ENCODE measurements at regions not wholly inside any gene's neighbourhood (a gene's known extent, or its start where the extent isn't known, plus 50 kb on each side); places are given as distances from the start of the nearest gene placed in this dataset.

DNA sequence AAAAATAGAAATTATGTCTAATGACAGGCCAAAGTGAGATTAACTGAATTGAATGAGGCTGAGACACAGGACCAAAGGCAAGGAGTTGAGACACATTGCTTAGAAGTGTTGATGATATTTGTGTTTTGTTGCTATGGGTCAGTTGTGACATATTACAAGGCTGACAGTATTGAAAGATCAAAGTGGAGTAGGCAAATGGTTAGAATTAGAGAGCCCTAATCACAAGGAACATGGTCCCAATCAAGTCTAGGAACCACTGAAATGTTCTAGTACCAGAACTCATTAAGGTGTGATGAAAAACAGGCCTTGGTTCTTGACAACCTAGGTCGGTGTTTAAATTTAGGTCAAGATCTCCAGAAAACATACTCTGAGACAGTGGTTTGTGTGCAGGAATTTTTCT lies 896.3 kb upstream of the HS3ST1 start:
- DNase-seq (ENCODE audit: low read depth) = no peak

DNA sequence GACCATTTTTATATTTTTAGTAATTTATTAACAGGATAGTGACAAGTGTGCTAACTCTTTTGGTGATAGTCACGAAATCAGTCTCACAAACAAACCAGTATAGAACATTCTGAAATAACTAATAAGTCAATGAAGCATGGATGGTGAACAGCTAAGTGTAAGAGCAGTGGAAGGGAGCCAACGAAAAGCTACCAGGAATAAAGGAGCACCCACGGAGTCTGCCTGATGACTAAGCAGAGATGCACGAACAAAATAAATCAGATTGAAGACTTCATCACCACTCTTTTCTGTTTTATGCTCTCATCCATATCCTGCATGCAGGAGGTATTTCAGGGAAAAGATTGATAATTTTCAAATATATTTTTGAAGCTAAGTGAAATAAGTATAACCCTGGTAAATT lies 891.1 kb upstream of the HS3ST1 start:
- DNase-seq (ENCODE audit: low read depth) = no peak

DNA sequence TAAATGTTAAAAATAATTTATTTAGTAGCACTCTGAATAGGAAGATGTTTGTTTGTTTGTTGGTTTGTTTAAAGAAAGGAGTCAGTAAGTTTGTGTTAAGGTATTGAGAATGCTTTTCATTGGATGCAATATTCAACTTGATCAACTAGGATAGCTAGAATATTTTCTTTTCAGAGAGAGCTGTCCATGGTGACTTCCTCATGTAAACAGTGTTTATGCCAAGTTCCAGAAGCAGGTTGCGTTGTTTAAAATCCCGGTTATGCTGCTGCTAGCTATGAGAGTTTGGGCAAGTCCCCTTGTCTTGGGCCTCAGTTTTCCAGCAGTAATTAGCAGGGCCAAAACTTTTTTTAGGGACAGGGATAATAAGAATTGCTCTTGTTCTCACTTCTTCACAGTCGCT lies 876.2 kb upstream of the HS3ST1 start:
- DNase-seq (ENCODE audit: low read depth) = no peak

DNA sequence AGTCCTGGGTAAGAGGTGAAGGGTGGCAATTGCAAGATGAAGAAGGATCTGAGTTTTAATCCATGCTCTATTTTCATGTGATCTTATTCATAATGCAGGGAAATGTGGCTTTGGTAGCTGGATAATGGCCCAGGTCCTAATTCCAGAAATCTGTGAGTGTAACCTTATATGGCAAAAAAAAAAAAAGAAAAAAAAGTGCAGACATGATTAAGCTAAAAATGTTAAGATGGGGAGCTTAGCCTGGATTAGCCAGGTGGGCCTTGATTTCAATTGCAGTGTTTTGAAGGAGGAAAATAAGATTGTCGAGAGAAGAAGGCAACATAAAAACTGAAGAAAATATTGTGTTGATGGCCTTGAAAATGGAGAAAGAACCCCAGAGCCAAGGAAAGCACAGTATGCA lies 867.7 kb upstream of the HS3ST1 start:
- no peak for DNase-seq (ENCODE audit: low read depth)

DNA sequence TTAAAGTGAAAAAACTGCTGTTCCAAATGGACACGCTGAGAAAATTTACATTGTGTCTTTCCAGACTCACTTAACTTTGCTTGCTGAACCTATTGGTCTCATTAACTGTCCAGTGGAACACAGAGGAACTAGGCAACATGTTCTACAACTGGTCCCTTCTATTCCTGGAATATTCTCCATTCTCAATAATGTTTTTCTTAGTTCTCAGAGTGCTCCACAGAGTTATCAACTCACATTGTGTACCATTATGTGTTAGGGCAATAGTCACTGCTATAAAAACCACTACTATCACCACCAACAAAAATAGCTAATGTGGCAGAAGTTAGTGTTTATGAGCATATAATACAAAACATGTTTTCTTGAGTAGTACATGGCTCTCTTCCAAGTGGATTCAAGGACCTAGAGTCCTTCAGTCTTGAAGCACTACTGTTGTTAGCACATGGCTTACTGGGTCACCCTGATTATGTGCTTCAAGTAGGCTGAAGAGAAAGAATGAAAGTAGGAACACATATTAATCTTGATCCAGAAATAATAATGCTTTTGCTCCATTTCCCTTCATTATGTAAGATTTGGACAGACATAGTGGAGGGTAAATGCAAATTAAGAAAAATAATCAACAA lies 865.3 kb upstream of the HS3ST1 start:
- no peak for DNase-seq (ENCODE audit: low read depth)

DNA sequence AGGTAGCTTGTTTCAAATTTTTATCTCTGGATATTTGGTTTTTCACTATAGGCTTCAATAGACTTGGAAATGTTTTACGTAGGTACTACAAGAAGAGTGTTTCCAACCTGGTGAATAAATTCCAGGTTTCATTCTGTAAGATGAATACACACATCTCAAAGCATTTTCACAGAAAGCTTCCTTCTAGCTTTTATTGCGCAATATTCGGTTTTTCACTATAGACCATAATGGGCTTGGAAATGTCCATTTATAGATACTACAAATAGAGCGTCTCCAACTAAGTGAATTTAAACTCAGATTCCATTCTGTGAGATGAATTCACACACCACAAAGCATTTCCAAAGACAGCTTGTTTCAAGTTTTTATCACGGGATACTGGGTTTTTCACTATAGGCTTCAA lies 857.7 kb upstream of the HS3ST1 start:
- DNase-seq (ENCODE audit: low read depth) = no peak

DNA sequence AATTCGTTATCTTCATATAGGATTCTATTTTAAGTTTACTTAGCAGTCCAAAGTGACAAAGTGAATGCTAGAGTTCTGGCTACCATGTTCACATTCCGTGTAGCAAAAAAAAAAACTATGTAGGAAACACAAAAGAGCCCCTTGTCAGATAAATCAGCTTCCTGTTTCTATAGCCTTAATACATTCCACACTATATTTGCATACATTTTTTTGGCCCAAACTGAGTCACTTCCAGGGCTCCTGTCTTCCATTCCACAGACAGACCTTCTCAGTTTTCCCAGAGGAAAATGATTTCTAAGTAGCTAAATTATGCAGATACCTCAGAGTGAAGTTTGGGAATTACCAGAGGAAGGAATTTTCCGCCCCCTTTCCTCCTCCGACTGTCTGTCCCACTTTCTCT lies 841.9 kb upstream of the HS3ST1 start:
- DNase-seq (ENCODE audit: low read depth) = no peak

DNA sequence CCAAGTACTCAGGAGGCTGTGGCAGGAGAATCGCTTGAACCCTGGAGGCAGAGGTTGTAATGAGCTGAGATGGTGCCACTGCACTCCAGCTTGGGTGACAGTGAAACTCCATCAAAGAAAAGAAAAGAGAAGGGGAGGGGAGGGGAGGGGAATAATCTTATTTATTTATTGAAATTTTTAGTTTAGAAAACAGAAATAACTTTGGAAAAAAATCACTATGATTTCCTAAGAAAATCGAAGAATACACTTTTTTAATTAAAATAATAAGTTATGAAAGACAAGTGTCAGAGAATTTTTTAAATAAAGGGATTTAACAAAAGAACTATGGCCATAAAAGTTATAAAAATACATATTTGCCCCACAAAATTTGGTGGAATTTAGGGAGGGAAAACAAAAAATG lies 836.9 kb upstream of the HS3ST1 start:
- DNase-seq (ENCODE audit: low read depth) = no peak

DNA sequence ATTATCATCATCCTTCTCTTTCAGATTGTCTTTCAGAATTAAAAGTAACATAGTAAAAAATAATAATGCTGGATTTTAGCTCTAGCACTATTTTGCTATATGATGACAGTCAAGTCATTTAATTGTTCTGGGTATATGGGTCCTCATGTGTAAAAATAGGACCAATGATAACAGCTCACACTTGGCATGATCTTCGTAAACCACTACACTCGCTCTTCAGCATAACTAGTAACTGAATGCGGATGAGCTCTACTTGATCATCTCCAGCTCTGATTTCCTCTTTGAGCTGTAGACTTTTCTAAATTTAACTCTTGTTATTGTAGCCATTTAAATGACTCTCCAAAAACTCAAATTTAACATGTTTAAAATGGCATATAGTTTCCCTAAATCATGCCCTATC lies 831.8 kb upstream of the HS3ST1 start:
- no peak for DNase-seq (ENCODE audit: low read depth)

DNA sequence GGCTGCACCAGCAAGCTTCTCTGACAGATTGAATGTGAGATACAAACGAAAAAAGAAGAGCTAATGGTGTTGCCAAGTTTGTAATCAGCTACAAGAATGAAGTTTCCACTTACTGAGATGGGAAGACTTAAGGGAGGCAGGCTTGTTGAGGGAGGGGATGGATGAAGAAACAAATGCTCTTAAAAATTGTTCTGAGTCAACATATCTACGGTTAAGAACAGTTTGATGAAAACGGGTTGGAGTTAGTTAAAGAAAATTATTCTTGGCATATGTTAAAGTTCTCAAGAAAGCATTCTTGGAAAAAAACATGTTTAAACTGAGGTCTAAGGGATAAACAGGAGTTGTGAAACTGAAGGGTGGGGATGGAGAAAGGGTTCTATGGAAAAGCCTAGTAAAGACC lies 816.3 kb upstream of the HS3ST1 start:
- no peak for DNase-seq (ENCODE audit: low read depth)

DNA sequence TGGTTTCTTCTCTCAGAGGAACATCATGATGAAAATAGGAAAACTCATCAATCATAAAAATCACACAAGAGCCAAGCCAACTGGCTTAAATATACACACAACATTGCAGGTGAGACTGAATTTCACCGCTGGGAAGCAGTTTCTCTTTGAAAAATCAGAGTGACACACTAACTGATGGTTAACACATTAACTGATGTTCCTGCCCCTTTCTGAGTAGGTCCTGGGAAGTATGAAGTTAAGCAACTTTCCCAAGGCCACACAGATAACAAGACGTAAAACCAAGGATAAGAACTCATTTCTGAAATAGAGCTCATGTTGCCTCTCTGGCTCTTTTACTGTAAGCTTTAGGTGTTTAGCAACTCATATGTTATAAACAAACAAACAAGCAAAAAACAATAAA lies 813.7 kb upstream of the HS3ST1 start:
- DNase-seq (ENCODE audit: low read depth) = no peak

DNA sequence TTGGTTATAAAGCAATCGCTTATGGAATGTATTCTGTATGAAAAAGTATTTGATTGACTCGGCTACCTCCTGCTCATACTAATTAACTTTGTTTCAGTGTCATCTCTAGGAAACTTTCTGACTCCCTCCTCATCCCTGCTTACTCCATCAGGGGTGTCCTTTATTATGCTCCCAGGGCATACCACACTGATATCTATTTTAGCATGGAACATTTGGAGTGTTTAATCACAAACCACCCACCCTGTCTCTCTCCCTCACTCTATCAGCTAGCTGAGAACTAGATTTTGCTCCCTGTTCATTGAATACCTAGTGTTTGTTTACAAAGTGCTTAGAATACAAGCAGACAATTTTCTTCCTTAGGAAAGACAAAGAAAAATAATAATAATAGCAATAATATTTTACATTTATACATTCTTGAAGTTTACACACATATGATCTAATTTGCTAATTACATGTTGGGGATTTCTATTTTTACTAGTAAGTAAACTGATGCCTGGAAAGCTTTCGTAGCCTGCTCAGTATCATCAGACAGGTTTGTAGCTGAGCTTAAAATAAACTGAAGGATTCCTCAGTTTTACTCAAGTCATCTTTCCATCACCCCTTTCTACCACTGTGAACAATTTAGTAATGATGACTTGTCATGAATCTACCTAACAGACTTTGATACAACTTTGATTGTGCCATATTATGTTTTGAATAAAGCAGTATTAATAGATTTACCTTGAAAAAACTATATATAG lies 811.4 kb upstream of the HS3ST1 start:
- no peak for DNase-seq (ENCODE audit: low read depth)

DNA sequence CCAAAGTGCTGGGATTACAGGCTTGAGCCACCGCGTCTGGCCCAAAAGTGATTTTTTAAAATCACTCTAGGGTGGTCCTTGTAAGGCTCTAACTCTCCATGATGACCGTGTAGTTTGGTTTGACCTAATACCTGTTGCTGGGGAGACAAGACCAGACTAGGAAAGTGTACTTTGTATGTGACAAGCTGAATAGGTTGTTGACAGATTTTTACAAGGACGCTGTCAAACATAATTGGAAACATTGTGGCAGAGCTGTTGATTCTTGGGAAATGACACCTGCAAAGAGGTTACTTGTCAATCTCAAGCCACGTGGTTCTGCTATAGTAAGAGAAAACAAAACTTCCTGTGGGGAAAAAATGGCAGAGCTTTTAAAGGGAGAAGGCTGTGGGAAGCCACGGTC lies 802.4 kb upstream of the HS3ST1 start:
- no peak for DNase-seq (ENCODE audit: low read depth)

DNA sequence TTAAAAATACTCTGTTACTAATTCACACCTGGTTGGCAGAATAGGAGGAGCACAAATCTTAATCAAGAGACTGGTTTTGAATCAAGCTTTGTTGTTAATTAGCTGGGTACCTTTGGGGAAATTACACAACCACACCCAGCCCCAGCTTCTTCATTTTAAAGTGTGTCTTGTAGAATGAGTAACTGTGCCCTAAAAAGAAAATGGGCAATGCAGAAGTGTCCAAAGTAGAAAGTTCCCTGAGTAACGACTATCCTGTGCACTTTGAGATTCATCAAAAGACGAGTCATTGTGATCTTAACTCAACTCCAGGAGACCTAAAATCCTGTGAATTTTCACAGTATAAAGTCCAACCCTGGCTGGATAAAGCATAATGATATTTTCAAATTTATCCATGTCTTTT lies 792.3 kb upstream of the HS3ST1 start:
- no peak for DNase-seq (ENCODE audit: low read depth)

DNA sequence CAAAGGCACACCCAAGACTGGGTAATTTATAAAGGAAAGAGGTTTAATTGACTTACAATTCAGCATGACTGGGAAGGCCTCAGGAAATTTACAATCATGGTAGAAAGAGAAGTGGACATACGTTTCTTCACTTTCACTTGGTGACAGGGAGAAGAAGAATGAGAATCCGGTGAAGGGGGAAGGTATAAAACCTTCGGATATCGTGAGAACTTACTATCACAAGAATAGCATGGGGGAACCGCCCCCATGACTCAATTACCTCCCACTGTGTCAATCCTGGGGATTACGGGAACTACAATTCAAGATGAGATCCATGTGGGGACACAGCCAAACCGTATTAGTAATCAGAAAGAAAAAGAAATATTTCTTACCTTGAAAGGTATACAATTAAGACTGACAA lies 782.9 kb upstream of the HS3ST1 start:
- DNase-seq (ENCODE audit: low read depth) = no peak

DNA sequence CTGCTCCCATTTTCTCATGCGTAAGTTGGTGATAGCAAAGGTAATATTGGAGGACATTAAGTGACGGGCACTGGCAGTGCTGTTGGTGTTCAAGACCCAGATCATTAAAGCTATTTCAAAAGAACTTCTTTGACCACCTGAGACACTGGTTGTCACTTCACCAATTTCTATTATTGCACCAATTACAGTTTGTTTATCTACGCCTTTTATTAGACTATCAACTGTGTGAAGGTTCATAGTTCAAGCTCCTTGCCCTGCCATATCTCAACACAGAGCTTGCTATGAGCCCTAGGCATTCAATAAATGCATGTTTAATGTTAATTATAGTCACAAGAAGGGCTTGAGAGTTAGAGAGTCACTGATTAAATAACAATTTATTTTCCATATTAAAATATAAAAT lies 778.7 kb upstream of the HS3ST1 start:
- no peak for DNase-seq (ENCODE audit: low read depth)

DNA sequence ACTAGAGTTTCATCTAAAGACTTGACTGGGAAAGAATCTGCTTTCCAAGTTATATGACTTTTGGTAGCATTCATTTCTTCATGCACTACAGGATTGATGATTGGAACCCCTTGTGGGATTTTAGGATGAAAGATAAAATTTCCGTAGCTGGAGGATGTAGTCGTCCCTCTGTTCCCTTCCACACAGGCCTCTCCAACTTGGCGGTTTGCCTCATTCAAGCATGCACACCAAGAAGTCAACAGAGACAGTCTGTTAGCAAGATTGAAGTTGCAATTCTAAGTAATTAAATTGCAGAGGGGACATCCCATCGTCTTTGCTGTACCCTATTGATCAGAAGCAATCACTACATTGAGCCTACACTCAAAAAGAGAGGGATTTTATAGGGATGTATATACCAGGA lies 777.4 kb upstream of the HS3ST1 start:
- DNase-seq (ENCODE audit: low read depth) = no peak

DNA sequence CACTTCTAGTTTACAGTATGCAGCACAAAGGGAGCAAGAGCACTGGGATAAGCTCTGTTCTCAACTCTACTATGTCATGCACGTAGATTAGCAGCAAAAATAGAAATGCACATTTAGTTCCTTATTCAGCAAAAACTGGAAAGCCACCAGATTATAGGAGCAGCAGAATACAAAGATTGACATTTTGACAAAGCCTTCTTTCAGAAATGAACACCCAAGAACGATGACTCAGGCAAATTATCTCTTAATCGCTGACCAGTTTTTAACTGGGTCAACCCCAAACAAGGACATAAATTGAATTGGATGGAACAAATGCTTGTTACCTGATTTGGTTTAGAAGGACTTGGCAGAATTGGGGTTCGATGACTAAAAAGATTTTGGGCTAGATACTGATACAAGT lies 775.3 kb upstream of the HS3ST1 start:
- DNase-seq (ENCODE audit: low read depth) = no peak

DNA sequence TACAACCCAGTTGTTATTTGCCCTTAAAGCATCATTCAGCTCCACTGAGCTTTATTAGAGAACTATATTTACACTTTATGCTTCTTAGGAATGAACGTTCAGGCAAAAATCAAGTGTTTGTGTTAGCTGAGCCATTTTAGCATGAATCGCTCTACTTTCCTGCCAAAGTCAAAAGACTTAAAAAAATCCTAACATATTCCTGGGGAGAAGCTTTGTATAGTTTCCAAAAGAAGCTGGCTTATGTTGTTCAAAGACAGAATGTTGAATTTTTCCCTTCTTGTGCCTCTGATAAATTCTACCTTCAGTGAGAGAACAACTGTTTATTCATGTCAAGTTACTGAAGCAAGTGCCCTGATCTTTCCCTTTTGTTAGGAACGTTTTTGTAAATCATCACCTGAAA lies 771.5 kb upstream of the HS3ST1 start:
- no peak for DNase-seq (ENCODE audit: low read depth)

DNA sequence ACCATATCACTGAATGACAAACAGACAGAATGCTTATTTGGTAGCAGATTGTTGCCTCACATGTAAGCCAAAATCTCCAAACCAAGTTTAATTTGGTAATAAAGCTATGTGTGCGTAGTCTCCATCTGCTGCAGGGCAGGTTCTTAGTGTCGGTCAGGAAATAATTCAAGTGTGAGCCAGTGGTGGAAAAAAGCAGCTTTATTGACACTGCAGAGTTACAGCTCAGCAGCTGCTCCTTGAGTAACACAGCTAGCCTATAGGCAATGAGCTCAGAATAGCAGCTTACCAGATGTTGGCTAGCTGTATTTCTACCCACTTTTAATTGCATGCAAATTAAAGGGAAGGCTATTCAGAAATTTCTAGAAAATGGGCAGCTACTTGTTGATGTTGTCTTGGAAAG lies 757.8 kb upstream of the HS3ST1 start:
- DNase-seq (ENCODE audit: low read depth) = no peak

DNA sequence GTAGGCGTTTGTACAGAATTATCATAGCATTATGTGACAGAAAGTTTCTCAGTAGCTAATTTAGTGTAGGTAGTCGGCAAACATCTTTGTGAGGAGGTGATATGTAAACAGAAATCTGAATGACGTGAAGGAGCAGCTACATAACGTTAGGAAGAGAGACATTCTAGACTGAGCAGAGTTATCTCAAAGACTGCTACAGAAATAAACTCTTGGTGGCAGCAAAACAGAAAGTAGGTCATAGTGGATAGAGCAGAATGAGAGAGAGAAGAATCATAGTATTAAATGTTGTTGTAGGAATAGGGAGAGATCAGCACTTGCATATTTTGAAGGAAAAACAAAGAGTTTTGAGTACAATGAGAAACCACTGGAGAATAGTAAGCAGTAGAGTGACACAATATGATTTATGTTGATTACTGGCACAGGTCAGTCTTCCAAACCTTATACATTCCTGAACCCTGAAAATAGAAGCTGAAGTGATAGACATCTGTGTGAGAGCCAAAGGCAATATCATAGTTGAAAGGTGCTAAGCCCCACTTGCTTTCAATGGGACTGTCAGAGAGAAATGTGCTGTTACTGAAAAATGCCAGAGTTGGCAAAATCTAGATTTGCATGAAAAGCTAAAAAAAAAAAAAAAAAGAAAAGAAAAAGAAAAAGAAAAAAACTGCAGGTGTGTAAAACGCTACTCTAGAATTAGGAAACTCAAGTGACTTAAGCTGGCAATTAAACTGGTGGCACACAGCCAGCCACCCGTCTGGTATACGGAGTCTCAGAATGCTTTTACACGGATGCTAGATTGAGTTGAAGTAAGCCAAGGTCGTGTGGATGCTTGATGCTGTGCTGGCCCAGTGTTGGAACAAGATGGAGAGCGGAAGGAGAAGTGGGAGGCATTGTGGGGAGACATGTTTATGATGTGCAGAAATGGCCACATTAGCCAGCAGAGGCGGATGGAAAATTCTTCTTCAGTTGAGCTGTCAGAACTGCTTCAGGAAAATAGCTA lies 750.2 kb upstream of the HS3ST1 start:
- DNase-seq (ENCODE audit: low read depth) = no peak

DNA sequence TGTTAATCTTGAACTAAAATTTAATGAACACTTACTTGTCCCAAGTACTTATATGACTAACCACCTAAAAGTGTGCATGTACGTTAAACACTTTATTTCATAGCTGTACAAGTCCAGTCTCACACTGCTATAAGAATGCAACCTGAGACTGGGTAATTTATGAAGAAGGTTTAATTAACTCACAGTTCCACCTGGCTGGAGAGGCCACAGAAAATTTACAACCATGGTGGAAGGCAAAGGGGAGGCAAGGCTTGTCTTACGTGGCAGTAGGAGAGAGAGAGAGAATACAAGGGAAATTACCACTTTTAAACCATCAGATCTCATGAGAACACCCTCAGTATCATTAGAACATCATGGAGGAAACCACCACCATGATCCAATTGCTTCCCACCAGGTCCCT lies 748.7 kb upstream of the HS3ST1 start:
- DNase-seq (ENCODE audit: low read depth) = no peak

DNA sequence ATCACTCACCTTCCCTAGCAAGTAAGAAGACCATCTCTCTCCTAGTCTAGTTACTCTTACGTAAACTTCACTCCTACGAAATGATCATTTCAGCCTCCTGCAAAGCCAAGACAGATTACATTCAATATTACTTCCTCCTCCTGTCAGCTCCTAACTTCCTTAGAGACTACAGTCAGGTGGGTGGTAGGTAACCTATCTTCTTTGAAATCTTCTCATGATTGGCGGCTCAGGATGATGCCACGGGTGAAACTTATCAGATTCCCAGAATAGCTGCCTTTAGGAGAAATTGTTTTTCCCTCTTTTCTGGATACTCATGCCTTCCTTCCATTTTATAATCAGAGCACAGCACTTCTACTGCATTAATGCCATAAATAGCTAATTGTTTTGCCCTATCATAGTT lies 744.8 kb upstream of the HS3ST1 start:
- no peak for DNase-seq (ENCODE audit: low read depth)
